NCI-H460 (cell line): ENCODE measurements at regions not wholly inside any gene's neighbourhood (a gene's known extent, or its start where the extent isn't known, plus 50 kb on each side); places are given as distances from the start of the nearest gene placed in this dataset.
"Not testable (repeated sequence)": the region's sequence is repeated elsewhere in the genome, so short reads cannot be mapped to it uniquely, and the experiment has no call there.

ENCODE experiments used
- DNase-seq: peaks from one replicate; pipeline ENCODE4 v3.0.0-alpha.2; 2016; ENCODE audit warnings: low read depth; ENCODE audit errors: extremely low read depth

DNA sequence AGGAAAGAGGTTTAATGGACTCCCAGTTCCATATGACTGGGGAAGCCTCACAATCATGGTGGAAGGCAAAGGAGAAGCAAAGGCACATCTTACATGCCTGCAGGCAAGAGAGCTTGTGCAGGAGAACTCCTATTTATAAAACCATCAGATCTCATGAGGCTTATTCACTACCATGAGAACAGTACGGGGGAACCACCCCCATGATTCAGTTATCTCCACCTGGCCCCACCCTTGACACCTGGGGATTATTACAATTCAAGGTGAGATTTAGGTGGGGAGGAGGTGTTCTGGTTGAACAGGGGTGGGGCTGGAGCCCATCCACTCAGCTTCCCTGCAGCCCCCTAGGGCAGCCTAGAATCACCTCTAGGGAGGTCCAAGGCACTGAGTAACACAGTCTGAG is 128.9 kb upstream of the KLF3 start:
- DNase-seq: not testable (repeated sequence)

GRCh38 chr4:38535717-38536116 is 128.3 kb upstream of the KLF3 start:
- DNase-seq: no peak

- DNase-seq: no peak
Observed at GRCh38 chr4:38536716-38537115, 127.3 kb upstream of the KLF3 start.

DNA sequence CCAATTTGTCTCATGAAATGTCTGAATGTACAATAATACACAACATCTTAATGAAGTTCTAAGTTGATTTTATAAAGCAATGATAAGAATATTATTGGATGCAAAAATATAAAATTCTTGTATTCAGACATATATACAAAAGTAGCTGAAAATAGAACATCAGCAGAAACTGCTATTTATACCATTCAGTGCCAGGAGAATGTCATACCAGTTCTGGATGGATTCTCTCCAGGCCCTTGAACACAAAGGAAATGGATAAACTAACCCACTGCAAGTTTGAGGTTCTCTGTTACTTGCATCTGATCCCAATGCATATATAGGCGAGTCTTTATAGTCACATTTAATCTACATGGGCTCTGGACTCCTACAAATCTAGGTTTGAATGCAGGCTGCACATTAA is 126.3 kb upstream of the KLF3 start:
- DNase-seq: no peak

- DNase-seq: no peak
Observed at GRCh38 chr4:38538517-38538916, 125.5 kb upstream of the KLF3 start.

- DNase-seq: no peak
Observed at GRCh38 chr4:38539501-38539900, 124.5 kb upstream of the KLF3 start.

DNA sequence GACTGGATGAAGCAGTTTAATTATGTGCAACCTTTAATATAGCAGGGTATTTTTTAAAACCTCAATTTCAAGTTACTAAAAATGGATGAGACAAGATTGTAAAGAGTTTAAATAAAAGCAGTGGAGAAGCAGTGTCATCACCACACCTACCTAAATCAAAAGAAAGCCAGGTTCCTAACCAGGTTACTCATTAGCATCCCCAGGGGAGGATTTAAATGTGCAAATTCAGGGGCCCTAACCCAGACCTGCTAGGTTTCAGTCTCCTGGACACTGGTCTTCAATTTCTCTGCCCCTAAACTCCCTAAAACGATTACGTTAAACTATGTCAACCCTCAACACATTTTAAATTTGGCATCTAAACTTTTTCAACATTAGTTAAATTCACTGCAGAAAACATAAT is 116.9 kb upstream of the KLF3 start:
- DNase-seq: no peak

GRCh38 chr4:38548256-38548655 is 115.7 kb upstream of the KLF3 start:
- no peak for DNase-seq

GRCh38 chr4:38559374-38559773 is 104.6 kb upstream of the KLF3 start:
- no peak for DNase-seq

DNA sequence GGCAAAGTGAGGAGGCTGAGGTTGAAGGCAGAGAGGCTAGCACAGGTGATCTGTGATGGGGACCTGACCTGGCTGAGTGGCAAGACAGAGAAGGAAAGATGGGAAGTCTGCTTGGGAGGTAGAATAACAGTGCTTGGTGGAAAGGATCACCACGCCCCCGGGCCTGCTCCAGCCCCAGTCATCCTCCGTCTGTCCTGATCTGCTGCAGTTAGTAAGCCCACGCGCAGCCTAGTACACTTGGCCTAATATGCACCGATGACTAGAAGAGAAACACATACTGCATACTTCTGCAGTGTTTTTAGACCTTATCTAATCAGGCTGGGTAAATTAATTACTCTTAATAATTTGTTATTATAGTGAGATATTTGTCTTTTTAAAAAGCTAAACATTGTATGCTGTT is 103.7 kb upstream of the KLF3 start:
- no peak for DNase-seq

GRCh38 chr4:38560768-38561558 is 103.0 kb upstream of the KLF3 start:
- DNase-seq: no peak

GRCh38 chr4:38562751-38563198 is 101.2 kb upstream of the KLF3 start:
- no peak for DNase-seq

DNA sequence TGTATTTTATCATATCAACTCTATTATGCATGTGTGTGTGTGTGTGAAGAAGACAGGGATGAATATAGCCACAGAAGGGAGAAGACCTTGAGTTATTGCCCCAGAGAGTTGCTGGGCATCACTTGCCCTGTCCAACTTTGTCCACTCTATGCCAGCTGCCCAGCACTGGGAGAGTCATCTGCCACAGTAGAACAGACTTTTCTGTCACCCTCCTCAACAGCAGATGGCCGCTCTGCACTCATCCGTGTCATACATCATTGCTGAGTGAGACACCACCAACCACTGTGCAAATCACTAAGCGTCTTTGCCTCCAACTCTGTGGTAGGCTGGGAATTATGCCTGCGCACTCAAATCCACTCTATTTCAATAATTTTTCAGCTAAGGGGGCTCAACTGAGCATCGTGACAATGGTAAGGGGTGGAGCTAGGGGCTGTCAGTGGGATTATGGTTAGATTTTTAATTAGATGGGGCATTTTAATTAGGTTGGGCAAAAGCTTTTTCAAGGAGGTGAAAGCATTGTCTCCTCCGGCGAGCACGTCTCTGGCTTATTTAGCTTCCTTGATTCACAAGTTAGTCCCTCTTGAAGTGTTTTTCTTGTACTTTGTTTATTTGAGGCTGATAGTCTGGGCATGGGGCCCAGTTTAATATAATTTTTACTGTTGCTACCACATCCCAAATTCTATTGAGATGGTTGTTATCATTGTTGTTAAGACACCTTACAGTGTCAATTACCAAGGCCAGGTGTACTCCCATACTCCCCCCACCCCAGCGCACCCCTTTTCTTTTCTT is 100.1 kb upstream of the KLF3 start:
- DNase-seq: no peak

DNA sequence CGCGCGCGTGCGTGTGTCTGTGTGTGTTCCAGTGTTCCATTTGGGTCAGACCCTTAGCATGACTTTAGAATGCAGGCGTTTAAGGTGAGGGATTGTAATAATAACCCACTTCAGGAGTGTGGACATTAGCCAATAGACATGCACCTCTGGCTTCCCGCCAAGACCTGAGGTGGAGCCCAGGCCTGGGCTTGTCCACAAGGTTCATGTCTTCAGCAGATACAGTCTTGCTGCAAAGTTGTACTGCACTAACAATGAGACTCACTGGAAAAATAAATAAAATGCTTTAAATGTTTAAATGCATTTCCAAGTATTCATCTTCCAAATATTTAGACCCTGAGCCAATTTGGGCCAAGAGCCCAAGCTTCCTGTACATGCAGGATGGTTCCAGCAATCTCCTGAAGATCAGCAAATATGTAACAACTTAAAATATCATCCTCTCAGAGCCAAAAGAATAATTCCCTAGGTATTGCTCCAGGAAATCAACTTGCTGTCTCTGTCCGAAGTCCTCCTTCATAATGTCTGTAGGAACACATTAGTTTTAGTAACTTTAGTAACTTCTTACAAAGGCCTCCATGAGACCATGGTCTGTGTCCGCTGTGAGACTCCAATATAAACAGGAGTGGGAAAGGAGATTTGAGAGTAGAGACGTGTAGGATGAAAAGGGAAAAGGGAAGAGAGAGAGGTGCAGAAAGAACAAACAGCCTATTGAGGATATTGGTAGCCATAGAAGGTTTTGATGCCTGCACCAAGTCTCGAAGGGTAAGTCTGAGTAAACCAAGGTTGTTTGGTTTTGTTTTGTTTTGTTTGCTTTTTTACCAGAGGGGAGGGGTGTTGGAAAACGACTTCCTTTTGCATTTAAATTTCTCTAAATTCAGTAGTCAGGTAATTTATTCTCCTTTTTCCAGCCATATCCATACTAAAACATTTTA is 98.5 kb upstream of the KLF3 start:
- no peak for DNase-seq

- no peak for DNase-seq
Observed at GRCh38 chr4:38566806-38567398, 97.1 kb upstream of the KLF3 start.

DNA sequence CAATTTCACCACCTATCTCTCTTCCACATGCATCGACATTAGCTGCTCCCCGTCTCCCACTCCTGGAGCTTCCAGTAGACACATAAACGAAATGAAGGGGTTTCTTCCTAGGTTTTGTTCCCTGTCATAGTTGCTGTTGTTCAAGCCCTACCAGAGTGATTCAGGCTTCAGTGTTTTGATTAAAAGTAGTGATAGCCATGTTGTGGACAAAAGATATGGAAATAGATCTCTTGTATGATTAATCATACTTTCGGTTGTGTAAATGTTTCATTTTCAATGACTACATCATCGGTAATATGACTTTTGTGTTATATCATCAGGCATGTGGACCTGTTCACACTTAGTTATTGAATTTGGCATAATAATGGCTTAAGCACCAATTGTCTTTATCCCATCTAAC is 96.5 kb upstream of the KLF3 start:
- DNase-seq: no peak

DNA sequence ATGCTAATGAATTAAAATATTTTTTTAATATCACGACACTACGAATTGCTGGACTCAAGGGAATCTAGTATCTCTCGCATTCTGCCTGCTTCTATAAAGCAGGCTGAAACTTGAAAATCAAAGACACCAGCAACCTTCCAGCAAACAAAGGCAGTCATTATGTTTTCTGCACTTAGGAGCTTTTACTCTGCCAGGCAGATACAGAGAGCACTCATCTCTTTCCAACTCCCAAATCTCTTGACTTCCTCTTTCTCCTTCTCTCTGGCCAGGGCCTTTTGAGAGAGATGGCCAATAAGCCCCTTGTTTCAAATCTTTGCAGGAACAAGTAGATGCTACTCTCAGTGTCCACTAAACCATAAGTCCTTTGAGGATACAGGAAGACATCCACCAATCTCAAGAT is 95.2 kb upstream of the KLF3 start:
- no peak for DNase-seq

DNA sequence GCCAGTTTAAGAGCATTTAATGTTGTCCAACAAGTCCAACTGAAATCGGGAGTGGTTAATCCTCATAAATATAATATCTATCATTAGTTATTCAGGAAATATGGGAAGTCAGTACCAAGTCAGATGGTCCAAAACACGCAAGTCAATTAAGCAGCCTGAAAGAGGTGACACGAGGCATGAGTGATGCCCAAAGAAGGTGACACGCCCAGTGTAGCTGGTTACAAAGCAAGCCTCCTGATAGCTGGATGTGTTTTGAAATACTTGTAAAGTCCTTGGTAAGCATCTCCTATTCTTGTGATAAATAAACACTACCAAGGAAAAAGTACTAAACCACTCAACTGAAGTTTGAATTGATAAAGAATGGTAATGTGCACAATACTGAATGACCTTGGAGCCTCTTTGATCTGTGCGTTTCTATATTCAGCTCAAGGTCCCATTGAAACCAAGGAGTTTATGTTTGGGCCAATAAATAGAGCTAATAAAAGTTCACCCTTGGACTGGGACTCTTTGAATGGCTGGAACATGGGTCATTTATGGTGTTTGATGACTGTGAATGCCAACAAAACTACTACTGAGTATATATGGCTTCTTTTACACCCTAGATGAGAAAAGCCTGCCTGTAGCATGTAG is 93.2 kb upstream of the KLF3 start:
- no peak for DNase-seq

- no peak for DNase-seq
Observed at GRCh38 chr4:38572793-38573192, 91.2 kb upstream of the KLF3 start.
